A549 (cell line): ENCODE measurements at regions not wholly inside any gene's neighbourhood (a gene's known extent, or its start where the extent isn't known, plus 50 kb on each side); places are given as distances from the start of the nearest gene placed in this dataset.

Experiments
- CTCF ChIP-seq: fragments of >200 bp; sonication (Bioruptor Twin); formaldehyde crosslinking; IDR thresholded peaks from 3 replicates; pipeline ENCODE4 v1.5.1; 2016
- EHMT2 ChIP-seq: fragments of 200-600 bp; sonication (generic); IDR thresholded peaks from 2 replicates; pipeline ENCODE4 v1.6.1; 2016; ENCODE audit warnings: antibody characterized with exemption, low read depth, mild to moderate bottlenecking, moderate library complexity
- EP300 ChIP-seq, 2 experiments: fragments of >200 bp; sonication (Bioruptor Twin); formaldehyde crosslinking; IDR thresholded peaks; 2 replicates in 1 of 2; 3 replicates in 1 of 2; pipeline ENCODE4 v1.6.1; 2016 to 2017
- HOXB13 ChIP-seq: fragments of 250-450 bp; sonication (Bioruptor Pico); IDR thresholded peaks from 2 replicates; pipeline ENCODE4 v1.5.0; 2020; ENCODE audit warnings: low read depth, mild to moderate bottlenecking, moderate library complexity
- KDM5A ChIP-seq: fragments of 200-600 bp; sonication (generic); IDR thresholded peaks from 2 replicates; pipeline ENCODE4 v1.6.1; 2016; ENCODE audit warnings: antibody characterized with exemption, mild to moderate bottlenecking
- MAFK ChIP-seq: fragments of 450-650 bp; IDR thresholded peaks from 2 replicates; pipeline ENCODE4 v1.6.1; 2014; ENCODE audit not compliant: partially characterized antibody
- POLR2A ChIP-seq: IDR thresholded peaks from 2 replicates; pipeline ENCODE4 v1.6.1; 2012; ENCODE audit warnings: mild to moderate bottlenecking, low read length
- REST ChIP-seq: fragments of 200-600 bp; sonication (generic); IDR thresholded peaks from 2 replicates; pipeline ENCODE4 v1.6.1; 2016; ENCODE audit warnings: antibody characterized with exemption, mild to moderate bottlenecking, moderate library complexity
- RNF2 ChIP-seq: fragments of 200-600 bp; sonication (generic); IDR thresholded peaks from 2 replicates; pipeline ENCODE4 v1.6.1; 2016; ENCODE audit warnings: low read depth, mild to moderate bottlenecking, antibody characterized with exemption, moderate library complexity, borderline replicate concordance
- SMC3 ChIP-seq: fragments of >200 bp; sonication (Bioruptor Twin); formaldehyde crosslinking; IDR thresholded peaks from 3 replicates; pipeline ENCODE4 v1.6.1; 2018; ENCODE audit warnings: inconsistent platforms
- SREBF2 ChIP-seq: fragments of 450-650 bp; IDR thresholded peaks from 2 replicates; pipeline ENCODE4 v1.6.1; 2014; ENCODE audit warnings: mild to moderate bottlenecking, moderate library complexity
- USF2 ChIP-seq: fragments of 450-650 bp; IDR thresholded peaks from 2 replicates; pipeline ENCODE4 v1.6.1; 2014; ENCODE audit warnings: antibody characterized with exemption

- TF ChIP-seq USF2 (no peak), EHMT2 (no peak), SMC3 (no peak), CTCF (no peak), KDM5A (no peak), SREBF2 (no peak), RNF2 (no peak), POLR2A (no peak), REST (no peak), MAFK (no peak), EP300 (IDR thresholded peaks at IDR 0.05) (no peak), HOXB13 (CRISPR knock-in tag) (no peak)
These were observed 147.9 kb upstream of the BTBD3 start for GRCh38 chr20:11769825-11770224.
